ENCODE measurements at regions not wholly inside any gene's neighbourhood (a gene's known extent, or its start where the extent isn't known, plus 50 kb on each side); places are given as distances from the start of the nearest gene placed in this dataset.
"Not testable (repeated sequence)": the region's sequence is repeated elsewhere in the genome, so short reads cannot be mapped to it uniquely, and the experiment has no call there.

DNA sequence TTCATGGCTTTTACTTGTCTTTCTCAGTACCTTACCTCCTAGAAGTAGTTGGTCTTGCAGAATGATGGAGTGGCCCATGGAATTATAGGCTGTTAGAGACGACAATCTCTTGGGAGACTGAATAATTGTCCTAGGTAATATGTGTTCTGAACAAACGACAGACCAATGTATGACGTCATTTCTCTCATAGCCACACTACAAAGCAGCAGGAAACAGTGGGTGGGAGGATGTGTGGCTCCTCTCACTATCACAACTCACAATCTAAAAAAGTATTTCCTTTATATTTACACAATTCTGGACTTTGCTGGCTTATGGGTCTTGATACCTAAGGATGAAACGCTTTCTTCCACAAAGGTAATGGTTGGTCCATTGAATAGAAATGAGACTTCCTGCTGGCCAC lies 183.9 kb downstream of the TOX3 start:
- H3K36me3 ChIP-seq (ENCODE audit: control insufficient read depth, insufficient read depth, low read length) = no peaks in the 10 kb centered on the region
- DNase-seq = no peak
- H3K4me3 ChIP-seq (ENCODE audit: low read length) = no peak overlapping the region
- H3K27me3 ChIP-seq (ENCODE audit: control insufficient read depth, insufficient read depth, low read length) = no peaks in the 10 kb centered on the region
- no peaks in the 10 kb centered on the region for H3K9me3 ChIP-seq (replicated peaks; ENCODE audit: control insufficient read depth, low read depth, low read length)
- no peaks in the 10 kb centered on the region for H3K4me1 ChIP-seq (ENCODE audit: control insufficient read depth, insufficient read depth, low read length)
- H3K27ac ChIP-seq (ENCODE audit: low read length) = no peak overlapping the region
- no CpG with 5 or more reads among the region's 4 CpGs for WGBS (ENCODE audit: insufficient coverage)

GRCh38 chr16:52357711-52358110 lies 189.2 kb downstream of the TOX3 start:
- WGBS (ENCODE audit: insufficient coverage) = 80% methylated on average over 1 of the region's 4 CpGs
- H3K27ac ChIP-seq (ENCODE audit: low read length) = no peak overlapping the region
- H3K4me1 ChIP-seq (ENCODE audit: control insufficient read depth, insufficient read depth, low read length) = no peaks in the 10 kb centered on the region
- no peaks in the 10 kb centered on the region for H3K36me3 ChIP-seq (ENCODE audit: control insufficient read depth, insufficient read depth, low read length)
- no peak overlapping the region for H3K4me3 ChIP-seq (ENCODE audit: low read length)
- H3K27me3 ChIP-seq (ENCODE audit: control insufficient read depth, insufficient read depth, low read length) = no peaks in the 10 kb centered on the region
- no peak for DNase-seq
- H3K9me3 ChIP-seq (replicated peaks; ENCODE audit: control insufficient read depth, low read depth, low read length) = no peaks in the 10 kb centered on the region

- Histone ChIP-seq H3K4me1 (ENCODE audit: control insufficient read depth, insufficient read depth, low read length) (no peaks in the 10 kb centered on the region), H3K4me3 (ENCODE audit: low read length) (no peak overlapping the region), H3K9me3 (replicated peaks; ENCODE audit: control insufficient read depth, low read depth, low read length) (no peaks in the 10 kb centered on the region), H3K27me3 (ENCODE audit: control insufficient read depth, insufficient read depth, low read length) (no peaks in the 10 kb centered on the region), H3K36me3 (ENCODE audit: control insufficient read depth, insufficient read depth, low read length) (no peaks in the 10 kb centered on the region), H3K27ac (ENCODE audit: low read length) (no peak overlapping the region)
- no CpG with 5 or more reads among the region's 1 CpG for WGBS (ENCODE audit: insufficient coverage)
- no peak for DNase-seq
Observed at GRCh38 chr16:52353249-52353648, 193.7 kb downstream of the TOX3 start.

GRCh38 chr16:52351451-52351850 lies 195.5 kb downstream of the TOX3 start:
- no peak overlapping the region for H3K27ac ChIP-seq (ENCODE audit: low read length)
- H3K4me3 ChIP-seq (ENCODE audit: low read length) = no peak overlapping the region
- DNase-seq = no peak
- no CpG with 5 or more reads among the region's 5 CpGs for WGBS (ENCODE audit: insufficient coverage)
- no peaks in the 10 kb centered on the region for H3K36me3 ChIP-seq (ENCODE audit: control insufficient read depth, insufficient read depth, low read length)
- H3K27me3 ChIP-seq (ENCODE audit: control insufficient read depth, insufficient read depth, low read length) = no peaks in the 10 kb centered on the region
- H3K4me1 ChIP-seq (ENCODE audit: control insufficient read depth, insufficient read depth, low read length) = no peaks in the 10 kb centered on the region
- H3K9me3 ChIP-seq (replicated peaks; ENCODE audit: control insufficient read depth, low read depth, low read length) = no peaks in the 10 kb centered on the region

GRCh38 chr16:52350031-52350642 lies 196.8 kb downstream of the TOX3 start:
- Histone ChIP-seq H3K4me1 (ENCODE audit: control insufficient read depth, insufficient read depth, low read length) (no peaks in the 10 kb centered on the region), H3K9me3 (replicated peaks; ENCODE audit: control insufficient read depth, low read depth, low read length) (no peaks in the 10 kb centered on the region), H3K27ac (ENCODE audit: low read length) (no peak overlapping the region), H3K27me3 (ENCODE audit: control insufficient read depth, insufficient read depth, low read length) (no peaks in the 10 kb centered on the region), H3K36me3 (ENCODE audit: control insufficient read depth, insufficient read depth, low read length) (no peaks in the 10 kb centered on the region), H3K4me3 (ENCODE audit: low read length) (no peak overlapping the region)
- DNase-seq = no peak
- no CpG with 5 or more reads among the region's 3 CpGs for WGBS (ENCODE audit: insufficient coverage)

GRCh38 chr16:52346709-52347108 lies 200.2 kb downstream of the TOX3 start:
- no CpG with 5 or more reads among the region's 2 CpGs for WGBS (ENCODE audit: insufficient coverage)

DNA sequence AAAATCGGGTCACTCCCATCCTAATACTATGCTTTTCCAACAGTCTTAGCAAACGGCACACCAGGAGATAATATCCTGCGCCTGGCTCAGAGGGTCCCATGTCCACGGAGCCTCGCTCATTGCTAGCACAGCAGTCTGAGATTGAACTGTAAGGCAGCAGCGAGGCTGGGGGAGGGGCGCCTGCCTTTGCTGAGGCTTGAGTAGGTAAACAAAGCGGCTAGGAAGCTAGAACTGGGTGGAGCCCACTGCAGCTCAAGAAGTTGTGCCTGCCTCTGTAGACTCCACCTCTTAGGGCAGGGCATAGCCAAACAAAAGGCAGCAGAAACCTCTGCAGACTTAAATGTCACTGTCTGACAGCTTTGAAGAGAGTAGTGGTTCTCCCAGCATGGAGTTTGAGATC lies 213.3 kb downstream of the TOX3 start:
- H3K27me3 ChIP-seq (ENCODE audit: control insufficient read depth, insufficient read depth, low read length); H3K9me3 ChIP-seq (replicated peaks; ENCODE audit: control insufficient read depth, low read depth, low read length); H3K4me1 ChIP-seq (ENCODE audit: control insufficient read depth, insufficient read depth, low read length); DNase-seq; H3K36me3 ChIP-seq (ENCODE audit: control insufficient read depth, insufficient read depth, low read length); H3K27ac ChIP-seq (ENCODE audit: low read length); H3K4me3 ChIP-seq (ENCODE audit: low read length): not testable (repeated sequence)
- WGBS (ENCODE audit: insufficient coverage) = 86% methylated on average over 8 of the region's 8 CpGs

More at GRCh38 chr16:52346709-52347108, 200.2 kb downstream of the TOX3 start:
- no peak for DNase-seq
- Histone ChIP-seq H3K36me3 (ENCODE audit: control insufficient read depth, insufficient read depth, low read length) (no peaks in the 10 kb centered on the region), H3K27me3 (ENCODE audit: control insufficient read depth, insufficient read depth, low read length) (no peaks in the 10 kb centered on the region), H3K9me3 (replicated peaks; ENCODE audit: control insufficient read depth, low read depth, low read length) (no peaks in the 10 kb centered on the region), H3K4me3 (ENCODE audit: low read length) (no peak overlapping the region), H3K4me1 (ENCODE audit: control insufficient read depth, insufficient read depth, low read length) (no peaks in the 10 kb centered on the region), H3K27ac (ENCODE audit: low read length) (no peak overlapping the region)

DNA sequence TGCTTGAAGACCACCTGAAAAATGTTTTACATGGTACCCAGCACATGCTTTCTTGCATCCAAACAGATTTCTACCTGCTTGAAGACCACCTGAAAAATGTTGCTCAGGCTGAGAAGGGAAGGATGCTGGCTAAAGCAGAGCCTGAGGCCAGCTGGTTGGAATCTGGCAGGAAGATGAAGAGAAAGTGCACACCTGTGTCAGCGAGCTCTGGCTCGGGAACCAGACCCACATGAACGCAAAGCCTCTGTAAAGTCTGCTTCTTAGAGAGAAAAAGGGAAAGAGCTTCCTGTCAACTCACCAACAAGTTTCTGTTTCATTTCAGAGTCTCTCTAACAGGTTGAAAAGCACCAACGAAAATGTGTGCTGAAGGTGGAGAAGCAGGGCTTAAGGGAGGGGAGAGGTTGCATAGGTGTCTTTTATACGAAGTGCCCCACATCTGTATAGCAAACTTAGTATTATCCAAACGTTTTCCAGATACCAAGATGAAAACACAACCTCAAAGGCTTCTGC lies 226.0 kb downstream of the TOX3 start:
- DNase-seq = no peak
- WGBS (ENCODE audit: insufficient coverage) = no CpG with 5 or more reads among the region's 6 CpGs
- no peaks in the 10 kb centered on the region for H3K27me3 ChIP-seq (ENCODE audit: control insufficient read depth, insufficient read depth, low read length)
- H3K9me3 ChIP-seq (replicated peaks; ENCODE audit: control insufficient read depth, low read depth, low read length) = no peaks in the 10 kb centered on the region
- H3K27ac ChIP-seq (ENCODE audit: low read length) = no peak overlapping the region
- H3K36me3 ChIP-seq (ENCODE audit: control insufficient read depth, insufficient read depth, low read length) = no peaks in the 10 kb centered on the region
- no peaks in the 10 kb centered on the region for H3K4me1 ChIP-seq (ENCODE audit: control insufficient read depth, insufficient read depth, low read length)
- no peak overlapping the region for H3K4me3 ChIP-seq (ENCODE audit: low read length)

- H3K4me1 ChIP-seq (ENCODE audit: control insufficient read depth, insufficient read depth, low read length) = no peaks in the 10 kb centered on the region
- H3K36me3 ChIP-seq (ENCODE audit: control insufficient read depth, insufficient read depth, low read length) = no peaks in the 10 kb centered on the region
- H3K9me3 ChIP-seq (replicated peaks; ENCODE audit: control insufficient read depth, low read depth, low read length) = no peaks in the 10 kb centered on the region
- DNase-seq = no peak
- H3K4me3 ChIP-seq (ENCODE audit: low read length) = no peak overlapping the region
- H3K27ac ChIP-seq (ENCODE audit: low read length) = no peak overlapping the region
- H3K27me3 ChIP-seq (ENCODE audit: control insufficient read depth, insufficient read depth, low read length) = no peaks in the 10 kb centered on the region
- WGBS (ENCODE audit: insufficient coverage) = 51% methylated on average over 2 of the region's 2 CpGs
Observed at GRCh38 chr16:52318302-52319009, 228.5 kb downstream of the TOX3 start.

GRCh38 chr16:52316241-52316640 lies 230.7 kb downstream of the TOX3 start:
- WGBS (ENCODE audit: insufficient coverage) = no CpG with 5 or more reads among the region's 1 CpG

More at GRCh38 chr16:52316241-52316640, 230.7 kb downstream of the TOX3 start:
- Histone ChIP-seq H3K27ac (ENCODE audit: low read length) (no peak overlapping the region), H3K36me3 (ENCODE audit: control insufficient read depth, insufficient read depth, low read length) (no peaks in the 10 kb centered on the region), H3K4me3 (ENCODE audit: low read length) (no peak overlapping the region), H3K9me3 (replicated peaks; ENCODE audit: control insufficient read depth, low read depth, low read length) (no peaks in the 10 kb centered on the region), H3K27me3 (ENCODE audit: control insufficient read depth, insufficient read depth, low read length) (no peaks in the 10 kb centered on the region), H3K4me1 (ENCODE audit: control insufficient read depth, insufficient read depth, low read length) (no peaks in the 10 kb centered on the region)
- DNase-seq = no peak
